ENCODE measurements at regions not wholly inside any gene's neighbourhood (a gene's known extent, or its start where the extent isn't known, plus 50 kb on each side); places are given as distances from the start of the nearest gene placed in this dataset.
A peak's percentile ranks its signal among the peaks of the same experiment; 100 is the strongest.

- H3K27ac ChIP-seq = no peak overlapping the region
- no peak for TF ChIP-seq CTCF (conservative IDR thresholded peaks at IDR 0.05)
- TF ChIP-seq ZFX (IDR thresholded peaks at IDR 0.05) = no peak
These were observed 1062.7 kb upstream of the NCAM2 start for GRCh38 chr21:19935467-19935866.

- no peak overlapping the region for H3K27ac ChIP-seq
- TF ChIP-seq CTCF (conservative IDR thresholded peaks at IDR 0.05) (no peak), ZFX (IDR thresholded peaks at IDR 0.05) (no peak)
These were observed 1060.6 kb upstream of the NCAM2 start for GRCh38 chr21:19937619-19938018.

GRCh38 chr21:19941626-19942025 lies 1056.6 kb upstream of the NCAM2 start:
- no peak overlapping the region for H3K27ac ChIP-seq
- TF ChIP-seq CTCF (conservative IDR thresholded peaks at IDR 0.05) = no peak
- TF ChIP-seq ZFX (IDR thresholded peaks at IDR 0.05) = no peak

GRCh38 chr21:19950347-19950746 lies 1047.9 kb upstream of the NCAM2 start:
- no peak overlapping the region for H3K27ac ChIP-seq
- TF ChIP-seq CTCF (conservative IDR thresholded peaks at IDR 0.05) (no peak), ZFX (IDR thresholded peaks at IDR 0.05) (no peak)

GRCh38 chr21:19969156-19969555 lies 1029.1 kb upstream of the NCAM2 start:
- TF ChIP-seq CTCF (conservative IDR thresholded peaks at IDR 0.05) (no peak), ZFX (IDR thresholded peaks at IDR 0.05) (no peak)
- no peak overlapping the region for H3K27ac ChIP-seq

GRCh38 chr21:19981938-19982337 lies 1016.3 kb upstream of the NCAM2 start:
- H3K27ac ChIP-seq = no peak overlapping the region
- TF ChIP-seq ZFX (IDR thresholded peaks at IDR 0.05) = no peak
- TF ChIP-seq CTCF (conservative IDR thresholded peaks at IDR 0.05) = peak; percentile 44

- TF ChIP-seq ZFX (IDR thresholded peaks at IDR 0.05) = no peak
- TF ChIP-seq CTCF (conservative IDR thresholded peaks at IDR 0.05) = no peak
- no peak overlapping the region for H3K27ac ChIP-seq
These were observed 1011.8 kb upstream of the NCAM2 start for GRCh38 chr21:19986396-19986795.
